ENCODE measurements at regions not wholly inside any gene's neighbourhood (a gene's known extent, or its start where the extent isn't known, plus 50 kb on each side); places are given as distances from the start of the nearest gene placed in this dataset.

DNA sequence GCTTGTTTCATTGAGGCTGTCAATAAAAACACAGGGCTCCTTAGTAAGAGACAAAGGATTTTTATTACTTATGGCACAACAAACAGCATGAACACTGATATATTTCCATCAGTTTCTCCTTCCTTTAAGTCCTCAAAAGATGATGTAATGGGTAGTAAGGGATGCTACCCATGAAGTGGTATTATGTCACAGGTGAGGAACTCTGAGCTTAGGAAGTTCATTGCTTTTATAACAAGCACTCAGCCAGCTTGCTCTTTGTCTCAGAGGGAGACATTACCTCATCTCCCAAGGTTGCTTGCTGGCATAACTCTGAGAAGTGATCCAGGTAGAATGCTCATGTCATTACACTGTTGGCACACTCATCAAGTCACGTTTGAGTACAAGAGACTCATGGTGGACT lies 287.0 kb upstream of the OR4E1 start:
- no peak overlapping the region for H3K27ac ChIP-seq
- POLR2A ChIA-PET (ENCODE audit: low non-redundant PET), result no interaction called here
- CTCF ChIA-PET, result no interaction called here
- DNase-seq (ENCODE audit: low spot score), result no peak
- TF ChIP-seq, protein P1, sequence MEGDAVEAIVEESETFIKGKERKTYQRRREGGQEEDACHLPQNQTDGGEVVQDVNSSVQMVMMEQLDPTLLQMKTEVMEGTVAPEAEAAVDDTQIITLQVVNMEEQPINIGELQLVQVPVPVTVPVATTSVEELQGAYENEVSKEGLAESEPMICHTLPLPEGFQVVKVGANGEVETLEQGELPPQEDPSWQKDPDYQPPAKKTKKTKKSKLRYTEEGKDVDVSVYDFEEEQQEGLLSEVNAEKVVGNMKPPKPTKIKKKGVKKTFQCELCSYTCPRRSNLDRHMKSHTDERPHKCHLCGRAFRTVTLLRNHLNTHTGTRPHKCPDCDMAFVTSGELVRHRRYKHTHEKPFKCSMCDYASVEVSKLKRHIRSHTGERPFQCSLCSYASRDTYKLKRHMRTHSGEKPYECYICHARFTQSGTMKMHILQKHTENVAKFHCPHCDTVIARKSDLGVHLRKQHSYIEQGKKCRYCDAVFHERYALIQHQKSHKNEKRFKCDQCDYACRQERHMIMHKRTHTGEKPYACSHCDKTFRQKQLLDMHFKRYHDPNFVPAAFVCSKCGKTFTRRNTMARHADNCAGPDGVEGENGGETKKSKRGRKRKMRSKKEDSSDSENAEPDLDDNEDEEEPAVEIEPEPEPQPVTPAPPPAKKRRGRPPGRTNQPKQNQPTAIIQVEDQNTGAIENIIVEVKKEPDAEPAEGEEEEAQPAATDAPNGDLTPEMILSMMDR (conservative IDR thresholded peaks at IDR 0.05; ENCODE audit: low read depth), result no peak

DNA sequence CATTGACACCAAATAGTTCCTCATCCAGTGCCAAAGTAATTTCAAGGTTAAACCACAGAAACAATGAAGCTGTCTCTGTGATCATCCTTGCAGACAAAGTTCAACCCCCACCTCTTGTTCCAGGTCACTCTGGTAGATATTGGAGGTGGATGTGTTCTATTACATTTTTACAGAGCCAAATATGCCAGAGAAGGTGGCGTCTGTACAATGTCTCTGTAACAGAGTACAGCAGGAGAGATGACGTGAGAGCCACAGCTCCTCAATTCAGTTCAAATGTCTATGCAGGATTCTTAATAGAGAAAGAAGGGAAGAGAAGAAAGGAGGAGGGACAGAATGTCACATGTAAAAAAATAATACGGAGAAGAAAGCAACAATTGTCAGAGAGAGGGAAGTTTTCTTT lies 268.3 kb upstream of the OR4E1 start:
- no peak overlapping the region for H3K27ac ChIP-seq
- TF ChIP-seq, protein P1 (conservative IDR thresholded peaks at IDR 0.05; ENCODE audit: low read depth), result no peak
- no peak for DNase-seq (ENCODE audit: low spot score)
- POLR2A ChIA-PET (ENCODE audit: low non-redundant PET), result no interaction called here
- CTCF ChIA-PET, result interaction anchor here (0.7 to 1.4 kb wide), 3 partner anchors 8 to 184 kb away, joined by 3 to 5 read pairs (median 3); no protein-coding TSS in a partner anchor

DNA sequence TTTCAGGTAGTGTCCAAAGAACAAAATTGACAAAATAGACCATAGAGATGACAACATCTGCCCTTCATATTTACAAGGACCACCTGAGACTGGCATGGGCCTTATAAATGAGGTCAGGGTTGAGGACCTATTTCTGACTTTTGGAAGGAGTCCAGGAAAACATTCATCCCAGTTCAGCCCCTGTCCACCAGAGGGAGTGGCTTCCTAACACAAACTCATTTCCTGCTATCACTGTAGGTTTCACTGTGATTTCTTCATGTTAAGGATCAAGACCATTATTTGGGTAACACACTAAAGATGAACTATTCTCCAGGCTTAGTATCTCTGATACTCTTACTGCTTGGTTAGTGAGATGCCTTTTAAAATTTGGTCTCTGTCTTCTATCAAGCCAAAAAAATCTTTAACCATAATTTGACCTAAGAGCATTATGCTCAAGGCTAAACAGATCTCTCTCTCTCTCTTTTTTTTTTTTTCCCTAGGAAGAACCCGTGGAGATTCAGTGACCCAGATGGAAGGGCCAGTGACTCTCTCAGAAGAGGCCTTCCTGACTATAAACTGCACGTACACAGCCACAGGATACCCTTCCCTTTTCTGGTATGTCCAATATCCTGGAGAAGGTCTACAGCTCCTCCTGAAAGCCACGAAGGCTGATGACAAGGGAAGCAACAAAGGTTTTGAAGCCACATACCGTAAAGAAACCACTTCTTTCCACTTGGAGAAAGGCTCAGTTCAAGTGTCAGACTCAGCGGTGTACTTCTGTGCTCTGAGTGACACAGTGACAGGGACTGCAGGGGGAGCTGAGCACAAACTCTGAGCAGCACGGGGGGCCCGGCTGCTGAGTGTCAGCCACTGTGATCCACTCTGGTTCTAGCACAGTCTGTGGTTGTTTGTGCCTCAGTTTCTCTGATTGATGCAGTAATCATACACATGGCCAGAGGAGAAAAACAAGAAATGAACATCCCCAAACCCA lies 267.6 kb upstream of the OR4E1 start:
- POLR2A ChIA-PET (ENCODE audit: low non-redundant PET), result no interaction called here
- no peak overlapping the region for H3K27ac ChIP-seq
- peak; percentile 49 for DNase-seq (ENCODE audit: low spot score)
- TF ChIP-seq, protein P1 (conservative IDR thresholded peaks at IDR 0.05; ENCODE audit: low read depth), result peak; percentile 22; the same call in 1 of the 2 replicates
- CTCF ChIA-PET, result interaction anchor here (0.7 to 0.9 kb wide), 2 partner anchors 23 to 185 kb away, joined by 3 read pairs; no protein-coding TSS in a partner anchor

DNA sequence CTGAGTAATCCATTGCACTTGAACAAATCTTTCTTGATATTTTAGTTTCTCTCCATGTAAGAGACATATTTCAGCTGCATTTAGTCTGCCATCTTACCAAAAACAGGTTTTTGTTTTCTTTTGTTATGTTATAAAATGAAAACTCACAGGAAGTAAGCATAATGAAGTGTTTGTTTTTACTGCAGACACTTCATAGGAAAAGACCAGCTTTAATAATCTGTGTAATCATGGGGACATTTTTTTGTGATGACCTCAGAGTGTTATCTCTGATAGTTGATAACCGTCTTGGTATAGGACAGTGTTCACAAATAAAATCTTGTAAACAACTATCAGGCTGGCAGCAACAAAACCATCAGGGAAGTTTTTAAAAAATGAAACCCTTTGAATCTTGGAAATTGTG lies 266.2 kb upstream of the OR4E1 start:
- CTCF ChIA-PET, result interaction anchor here (0.6 kb wide), 2 partner anchors 43 to 559 kb away, joined by 3 to 4 read pairs; no protein-coding TSS in a partner anchor
- H3K27ac ChIP-seq, result no peak overlapping the region
- DNase-seq (ENCODE audit: low spot score), result no peak
- TF ChIP-seq, protein P1 (conservative IDR thresholded peaks at IDR 0.05; ENCODE audit: low read depth), result no peak
- POLR2A ChIA-PET (ENCODE audit: low non-redundant PET), result no interaction called here

DNA sequence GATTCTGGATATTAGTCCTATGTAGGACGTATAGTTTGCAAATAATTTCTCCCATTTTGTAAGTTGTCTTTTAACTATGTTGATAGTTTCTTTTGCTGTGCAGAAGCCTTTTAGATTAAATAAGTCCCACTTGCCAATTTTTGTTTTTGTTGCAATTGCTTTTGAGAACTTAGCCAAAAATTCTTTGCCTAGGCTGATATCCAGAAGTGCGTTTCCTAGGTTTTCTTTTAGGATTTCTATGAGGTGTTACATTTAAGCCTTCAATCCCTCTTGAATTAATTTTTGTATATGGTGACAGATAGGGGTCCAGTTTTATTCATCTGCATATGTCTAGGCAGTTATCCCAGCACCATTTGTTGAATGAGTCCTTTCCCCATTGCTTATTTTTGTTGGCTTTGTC lies 264.4 kb upstream of the OR4E1 start:
- CTCF ChIA-PET, result no interaction called here
- POLR2A ChIA-PET (ENCODE audit: low non-redundant PET), result no interaction called here
- DNase-seq (ENCODE audit: low spot score), result no peak
- H3K27ac ChIP-seq, result no peak overlapping the region
- TF ChIP-seq, protein P1 (conservative IDR thresholded peaks at IDR 0.05; ENCODE audit: low read depth), result no peak

DNA sequence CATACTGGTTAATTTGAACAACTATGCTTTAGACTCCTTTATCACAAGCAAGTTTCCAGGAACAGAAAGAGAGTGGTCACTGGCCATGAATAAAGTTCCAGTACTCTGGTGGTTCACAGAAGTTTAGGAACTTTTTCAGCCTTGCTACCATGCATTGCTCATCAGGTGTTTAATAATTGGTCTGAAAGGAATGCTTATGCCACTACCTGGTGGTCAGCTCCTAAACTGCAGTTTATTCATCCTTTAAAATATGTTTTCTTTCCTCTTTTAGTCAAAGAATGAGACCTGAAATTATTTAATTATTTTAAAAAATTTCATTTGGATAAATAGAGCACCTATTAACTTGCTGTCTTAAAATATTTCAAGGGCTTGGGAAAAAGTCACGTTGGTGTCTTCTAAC lies 260.1 kb upstream of the OR4E1 start:
- H3K27ac ChIP-seq, result no peak overlapping the region
- CTCF ChIA-PET, result interaction anchor here (0.7 to 1.2 kb wide), 3 partner anchors 9 to 16 kb away, joined by 4 to 5 read pairs (median 4); no protein-coding TSS in a partner anchor
- peak; percentile 7 for DNase-seq (ENCODE audit: low spot score)
- TF ChIP-seq, protein P1 (conservative IDR thresholded peaks at IDR 0.05; ENCODE audit: low read depth), result no peak
- POLR2A ChIA-PET (ENCODE audit: low non-redundant PET), result no interaction called here
